Pancreas (tissue), 10 donors: ENCODE measurements at regions not wholly inside any gene's neighbourhood (a gene's known extent, or its start where the extent isn't known, plus 50 kb on each side); places are given as distances from the start of the nearest gene placed in this dataset.

Experiments
- ATAC-seq, 4 donors: fragments of 200-7000 bp; cut with Tn5 transposase; one replicate each; pipeline versions ENCODE4 v1.8.0 to v1.9.1; 2020; ENCODE audit warnings: mild to moderate bottlenecking in 4 of 4, moderate library complexity in 4 of 4
- DNase-seq, 6 donors: peaks; one replicate each; pipeline ENCODE4 v3.0.0-alpha.2; 2020
- FAIRE-seq: peaks from 2 replicates; lab custom pipeline; 2012; peaks lifted over from hg19 to GRCh38; lab: Jason Lieb, UNC
- H3K27ac ChIP-seq, 4 donors: fragments of 200-600 bp; sonication (generic); 1 replicate in 3 of 4; 2 replicates in 1 of 4; pipeline versions ENCODE4 v1.5.0 to v1.8.0; 2020
- H3K27me3 ChIP-seq, 4 donors: fragments of 200-600 bp; one replicate each; pipeline ENCODE4 v1.8.0; 2021
- H3K36me3 ChIP-seq, 3 donors: fragments of 200-600 bp; sonication (generic) in 1 of 3; one replicate each; pipeline versions ENCODE4 v1.5.0 to v1.8.0; 2020 to 2021
- H3K4me1 ChIP-seq, 3 donors: fragments of 200-600 bp; one replicate each; pipeline ENCODE4 v1.8.0; 2021
- H3K4me3 ChIP-seq, 4 donors: fragments of 200-600 bp; sonication (generic) in 2 of 4; one replicate each; pipeline versions ENCODE4 v1.5.0 to v1.8.0; 2020 to 2021
- H3K9me3 ChIP-seq, 4 donors: fragments of 200-600 bp; one replicate each; pipeline ENCODE4 v1.8.0; 2021
- CTCF ChIP-seq, 4 donors: fragments of 200-600 bp; sonication (generic) in 3 of 4; IDR thresholded peaks; one replicate each; pipeline versions ENCODE4 v1.5.0 to v1.8.0; 2021; ENCODE audit warnings: antibody characterized with exemption in 4 of 4
- WGBS, 2 donors: extraction: QIAGEN DNeasy Blood & Tissue Kit; methylation state at CpG; one replicate each; pipeline ENCODE4 v1.1.7; 2013; 5-methylcytosine and 5-hydroxymethylcytosine counted together
- intact Hi-C, 3 donors: fragments of 100-400 bp; cut with DNase I; formaldehyde crosslinking; loops; one replicate each; pipeline versions ENCODE4 v1.11.1 to v1.14.2; 2022
- donor health status: healthy with polysubstance abuse.
- donor health status: DM: no; HTN: no; CAD: no; lungs with moderate emphysema.
- donor health status: DM: no; HTN: no; CAD: no.
- donor health status: control.
- donor health status: control.
- donor health status: Bipolar disorder and iron deficiency.
- donor health status: DM: yes; HTN: yes; CAD: no.
- donor health status: DM: no; HTN: no; CAD: no.
- donor health status: DM: no; HTN: no; CAD: no.
- donor health status: DM: yes; HTN: yes; CAD: no.

- ATAC-seq, result peak; percentile 95 to 100 (median 99)
- Histone ChIP-seq H3K4me3 (no peak overlapping the region), H3K9me3 (no peaks in the 10 kb centered on the region), H3K36me3 (no peaks in the 10 kb centered on the region), H3K27me3 (peaks cover 0 to 3% (median 0%) of the 10 kb centered on the region in 4 donors), H3K27ac (no peak overlapping the region), H3K4me1 (peaks cover 0 to 5% (median 0%) of the 10 kb centered on the region in 3 donors)
- peak; percentile 94 to 99 (median 96) for TF ChIP-seq CTCF (IDR thresholded peaks at IDR 0.05)
- WGBS, 2 donors, result 19 to 26% methylated on average over 7 of the region's 7 CpGs
- DNase-seq, result peak; percentile 80 to 91 (median 82)
- intact Hi-C loops, result loop anchor here in 2 of 3 donors (5.0 to 10.0 kb wide), 2 partner anchors 45 to 182 kb away; partner anchors contain the start of gene RAG1 (in 1 of the 2)
- peak; percentile 92 for FAIRE-seq
Observed at GRCh38 chr11:36746886-36747710, 149.1 kb upstream of the RAG2 start.

- 20 to 27% methylated on average over 11 of the region's 11 CpGs for WGBS, 2 donors
- DNase-seq (peak; percentile 45 to 87 (median 68)), ATAC-seq (peak; percentile 53 to 73 (median 69)), FAIRE-seq (no peak)
- TF ChIP-seq CTCF (IDR thresholded peaks at IDR 0.05), result peak; percentile 52 to 72 (median 64)
- Histone ChIP-seq H3K4me3 (no peak overlapping the region), H3K9me3 (no peaks in the 10 kb centered on the region), H3K27ac (no peak overlapping the region), H3K27me3 (peaks cover 0 to 3% (median 0%) of the 10 kb centered on the region in 4 donors), H3K4me1 (no peaks in the 10 kb centered on the region), H3K36me3 (no peaks in the 10 kb centered on the region)
- intact Hi-C loops, result loop anchor here in 2 of 3 donors (5.0 to 10.0 kb wide), 2 partner anchors 42 to 180 kb away; partner anchors contain the start of gene RAG1 (in 1 of the 2)
Observed at GRCh38 chr11:36744375-36745168, 146.5 kb upstream of the RAG2 start.

GRCh38 chr11:36743039-36743438, 145.0 kb upstream of the RAG2 start:
- no peak overlapping the region for H3K4me3 ChIP-seq
- FAIRE-seq (no peak), DNase-seq (no peak), ATAC-seq (no peak)
- intact Hi-C loops, result loop anchor here in 1 of 3 donors (10.0 kb wide), 1 partner anchor 178 kb away; the partner anchor contains the start of gene RAG1
- no peaks in the 10 kb centered on the region for H3K36me3 ChIP-seq
- TF ChIP-seq CTCF (IDR thresholded peaks at IDR 0.05), result no peak
- H3K27me3 ChIP-seq, result peaks cover 0 to 3% (median 0%) of the 10 kb centered on the region in 4 donors
- WGBS, 2 donors, result 88 to 92% methylated on average over 2 of the region's 2 CpGs
- H3K4me1 ChIP-seq, result no peaks in the 10 kb centered on the region
- no peak overlapping the region for H3K27ac ChIP-seq
- H3K9me3 ChIP-seq, result no peaks in the 10 kb centered on the region

DNA sequence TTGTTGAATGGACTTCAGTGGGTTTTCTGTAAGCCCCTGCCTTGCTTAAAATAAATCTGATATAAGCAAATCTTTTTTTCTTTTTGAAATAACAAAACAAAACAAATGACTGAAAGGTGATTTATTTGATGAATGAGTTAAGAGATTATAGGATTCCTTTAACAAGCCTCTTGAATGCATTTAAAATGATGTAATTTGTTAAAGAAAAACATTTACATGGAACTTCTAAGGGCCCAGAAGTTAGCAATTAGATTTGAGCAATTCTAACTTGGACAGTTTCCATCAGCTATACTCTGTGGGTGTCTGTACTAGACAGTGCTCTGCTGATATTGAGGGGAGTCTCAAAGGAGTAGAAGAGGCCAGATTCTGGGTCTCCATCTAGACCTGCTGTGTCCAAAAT, 143.5 kb upstream of the RAG2 start:
- TF ChIP-seq CTCF (IDR thresholded peaks at IDR 0.05), result no peak
- FAIRE-seq, result no peak
- no peak for DNase-seq
- Histone ChIP-seq H3K27me3 (peaks cover 0 to 3% (median 0%) of the 10 kb centered on the region in 4 donors), H3K4me1 (no peaks in the 10 kb centered on the region), H3K9me3 (no peaks in the 10 kb centered on the region), H3K4me3 (no peak overlapping the region), H3K36me3 (no peaks in the 10 kb centered on the region), H3K27ac (no peak overlapping the region)
- intact Hi-C loops, result loop anchor here in 1 of 3 donors (10.0 kb wide), 1 partner anchor 177 kb away; the partner anchor contains the start of gene RAG1
- no peak for ATAC-seq
